ENCODE measurements at regions not wholly inside any gene's neighbourhood (a gene's known extent, or its start where the extent isn't known, plus 50 kb on each side); places are given as distances from the start of the nearest gene placed in this dataset.
"Not testable (repeated sequence)": the region's sequence is repeated elsewhere in the genome, so short reads cannot be mapped to it uniquely, and the experiment has no call there.

DNA sequence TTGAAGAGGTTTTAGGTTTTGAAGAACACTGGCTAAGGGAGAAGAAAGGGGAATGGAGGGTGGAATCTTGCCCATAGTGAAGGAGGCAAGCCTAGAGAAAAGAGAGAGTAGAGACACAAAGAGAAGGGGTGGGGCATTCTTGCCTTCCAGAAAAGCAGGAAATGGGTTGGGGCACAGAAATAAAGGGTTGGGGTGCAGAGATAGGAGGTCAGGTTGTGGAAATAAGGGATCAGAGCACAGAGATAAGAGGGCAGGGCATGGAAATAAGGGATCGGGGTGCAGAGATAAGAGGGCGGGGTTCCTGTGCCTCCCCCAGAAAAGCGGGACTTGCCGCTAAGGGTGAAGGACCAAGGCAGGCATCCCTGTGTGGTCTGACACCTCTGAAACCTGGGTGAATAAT lies 69.9 kb downstream of the ALG1L2 start:
- DNase-seq, result not testable (repeated sequence)

DNA sequence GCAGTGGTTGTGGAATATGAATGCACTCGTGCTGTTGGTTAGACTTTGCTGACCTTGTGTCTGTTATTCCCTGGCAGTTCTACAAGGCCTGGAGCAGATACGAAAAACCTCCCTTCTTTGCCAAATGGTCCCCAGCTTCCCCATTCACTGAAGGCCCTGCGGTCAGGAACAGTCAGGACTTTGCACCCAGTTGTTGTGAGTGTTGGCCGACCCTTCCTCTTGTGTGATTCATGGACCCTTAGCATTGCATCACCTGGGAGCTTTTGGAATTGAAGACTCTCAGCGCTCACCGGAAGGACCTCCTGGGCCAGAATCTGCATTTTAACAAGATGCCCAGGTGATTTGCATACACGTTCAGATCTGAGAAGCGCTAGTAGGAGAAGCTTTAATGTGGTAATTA lies 71.6 kb downstream of the ALG1L2 start:
- DNase-seq, result not testable (repeated sequence)

DNA sequence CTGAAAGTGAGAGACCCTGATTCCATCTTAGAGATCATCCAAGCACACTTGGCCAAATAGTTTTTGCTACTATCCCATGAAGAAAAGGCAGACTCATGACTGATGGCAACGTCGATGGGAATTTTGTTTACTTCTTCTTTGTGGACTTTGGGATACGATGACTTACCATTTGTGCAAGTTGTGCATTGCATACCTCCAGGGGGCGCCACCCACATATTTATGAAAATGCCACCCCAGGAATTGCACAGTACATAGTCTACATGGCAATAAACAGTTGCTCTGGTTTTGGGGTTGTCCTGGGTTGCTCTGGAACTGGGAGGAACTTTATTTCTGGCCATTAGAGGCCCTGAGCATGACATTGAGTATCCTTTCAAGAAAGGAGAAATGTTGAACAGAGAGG lies 73.8 kb downstream of the ALG1L2 start:
- not testable (repeated sequence) for DNase-seq

DNA sequence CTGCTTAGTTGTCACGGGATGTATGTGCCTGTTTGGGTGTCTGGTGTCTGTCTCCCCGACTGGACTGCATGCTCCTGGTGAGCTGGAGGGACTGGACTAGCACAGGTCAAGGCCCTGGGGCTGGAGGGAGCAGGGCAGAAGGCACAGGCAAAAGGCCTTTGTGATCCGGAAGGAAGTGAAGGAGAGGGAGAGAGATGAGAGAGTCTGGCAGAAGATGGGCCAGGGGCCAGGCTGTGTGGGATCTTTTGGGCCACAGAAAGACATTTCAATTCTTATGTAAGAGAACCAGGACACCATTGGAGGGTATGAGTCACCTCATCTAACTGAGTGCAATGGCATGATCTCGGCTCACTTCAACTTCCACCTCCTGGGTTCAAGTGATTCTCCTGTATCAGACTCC lies 85.2 kb downstream of the ALG1L2 start:
- not testable (repeated sequence) for DNase-seq

DNA sequence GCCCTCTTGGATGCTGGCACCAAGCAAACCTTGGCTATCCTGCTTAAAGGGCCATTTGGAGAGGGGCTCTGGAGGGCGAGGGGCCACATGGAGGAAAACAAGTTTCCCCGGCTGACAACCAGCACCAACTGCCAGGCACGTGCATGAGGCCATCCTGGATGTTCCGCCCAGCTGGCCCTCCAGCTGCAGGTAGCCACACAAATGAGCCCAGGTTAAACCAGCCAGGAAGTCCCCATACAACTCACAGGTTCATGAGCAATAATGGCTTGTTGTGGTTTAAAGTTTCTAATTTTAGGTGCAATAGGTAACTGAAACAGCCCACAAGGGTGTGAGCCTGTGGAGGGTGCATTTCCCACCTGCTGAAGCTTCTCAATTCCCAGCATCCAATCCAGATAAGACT lies 93.6 kb downstream of the ALG1L2 start:
- DNase-seq, result not testable (repeated sequence)

- not testable (repeated sequence) for DNase-seq
Measured at GRCh38 chr3:130176476-130177256, 95.0 kb downstream of the ALG1L2 start.

DNA sequence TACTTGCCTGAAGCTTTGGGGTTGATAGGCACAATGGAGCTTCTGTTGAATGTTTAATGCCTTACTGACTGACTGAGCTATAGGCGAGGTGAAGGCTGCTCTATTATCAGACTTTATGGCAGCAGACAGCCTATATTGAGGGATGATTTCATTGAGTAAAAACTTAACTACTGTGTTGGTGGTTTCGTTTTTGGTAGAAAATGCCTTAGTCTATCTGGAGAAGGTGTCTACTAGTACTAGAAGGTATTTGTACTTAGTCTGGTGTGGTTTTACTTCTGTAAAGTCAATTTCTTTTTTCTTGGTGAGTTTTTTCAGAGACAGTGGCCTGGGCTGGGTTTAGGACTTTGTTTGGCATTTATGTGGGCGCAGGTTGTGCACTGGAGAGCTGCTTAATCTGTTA lies 97.2 kb downstream of the ALG1L2 start:
- DNase-seq, result not testable (repeated sequence)

- not testable (repeated sequence) for DNase-seq
Measured at GRCh38 chr3:130179353-130179970, 97.8 kb downstream of the ALG1L2 start.

DNA sequence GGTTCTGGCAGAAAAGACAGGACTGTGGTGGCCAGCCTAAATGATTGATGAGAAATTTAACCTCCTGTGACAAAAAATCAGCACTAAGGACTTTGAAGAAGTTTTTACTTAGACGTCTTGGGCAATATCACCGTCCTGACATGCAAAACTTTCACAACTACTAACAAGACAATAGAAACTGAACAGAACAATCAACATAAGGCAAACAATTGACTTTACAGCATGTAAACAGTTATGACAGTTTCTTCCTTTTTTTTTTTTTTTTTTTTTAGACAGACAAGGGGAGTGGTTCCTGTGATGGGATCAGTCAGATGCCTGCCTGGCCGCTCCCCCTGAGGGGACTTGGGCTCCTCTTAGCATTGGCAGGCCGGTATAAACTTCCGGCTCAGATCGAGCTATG lies 100.8 kb downstream of the ALG1L2 start:
- not testable (repeated sequence) for DNase-seq

DNA sequence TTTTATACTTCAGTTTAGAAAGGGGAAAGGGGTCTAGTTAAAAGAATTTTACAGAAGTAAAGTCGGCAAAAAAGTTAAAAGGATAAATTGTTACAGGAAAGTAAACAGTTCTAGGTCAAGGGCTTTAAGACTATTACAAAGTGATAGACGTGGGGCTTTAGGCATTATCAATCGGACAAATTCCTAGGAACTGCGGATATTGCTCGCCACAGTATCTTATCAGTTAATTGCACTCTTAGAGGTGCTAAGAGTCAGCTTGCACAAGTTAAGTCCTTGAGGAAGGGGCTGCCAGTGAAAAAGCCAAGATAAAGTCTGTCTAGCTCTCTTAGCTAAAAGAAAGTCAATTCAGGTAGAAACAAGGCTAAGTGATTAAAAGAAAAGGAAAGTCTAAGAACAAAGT lies 102.1 kb downstream of the ALG1L2 start:
- not testable (repeated sequence) for DNase-seq

DNA sequence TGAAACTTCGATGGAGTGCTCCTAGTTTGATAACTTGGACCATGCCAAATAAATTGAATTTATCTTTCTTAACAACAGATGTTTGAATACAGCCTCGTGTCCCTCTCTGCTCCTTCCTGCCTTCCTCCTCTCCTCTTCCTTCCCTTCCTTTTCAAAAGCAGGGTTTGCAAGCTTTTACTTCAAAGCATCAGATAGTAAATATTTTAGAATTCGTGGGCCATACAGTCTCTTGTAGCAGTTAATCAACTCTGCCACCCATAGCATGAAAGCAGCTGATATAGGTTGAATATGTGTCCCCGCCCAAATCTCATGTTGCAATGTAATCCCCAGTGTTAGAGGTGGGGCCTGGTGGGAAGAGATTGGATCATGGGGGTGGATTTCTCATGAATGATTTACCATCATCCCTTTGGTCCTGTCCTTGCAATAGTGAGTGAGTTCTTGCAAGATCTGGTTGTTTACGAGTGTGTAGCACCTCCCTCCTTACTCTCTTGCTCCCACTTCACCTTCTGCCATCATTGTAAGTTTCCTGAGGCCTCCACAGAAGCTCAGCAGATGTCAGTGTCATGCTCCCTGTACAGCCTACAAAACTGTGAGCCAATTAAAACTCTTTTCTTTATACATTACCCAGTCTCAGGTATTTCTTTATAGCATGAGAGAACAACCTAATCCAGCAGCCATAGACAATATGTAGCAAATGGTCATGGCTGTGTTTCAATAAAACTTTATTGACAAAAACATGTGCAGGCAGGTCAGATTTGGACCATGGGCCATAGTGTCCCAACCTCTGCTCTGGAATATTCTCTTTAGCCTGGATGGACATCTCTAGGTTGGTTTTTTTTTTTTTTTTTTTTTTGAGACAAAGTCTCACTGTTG lies 102.8 kb downstream of the ALG1L2 start:
- DNase-seq, result not testable (repeated sequence)

DNA sequence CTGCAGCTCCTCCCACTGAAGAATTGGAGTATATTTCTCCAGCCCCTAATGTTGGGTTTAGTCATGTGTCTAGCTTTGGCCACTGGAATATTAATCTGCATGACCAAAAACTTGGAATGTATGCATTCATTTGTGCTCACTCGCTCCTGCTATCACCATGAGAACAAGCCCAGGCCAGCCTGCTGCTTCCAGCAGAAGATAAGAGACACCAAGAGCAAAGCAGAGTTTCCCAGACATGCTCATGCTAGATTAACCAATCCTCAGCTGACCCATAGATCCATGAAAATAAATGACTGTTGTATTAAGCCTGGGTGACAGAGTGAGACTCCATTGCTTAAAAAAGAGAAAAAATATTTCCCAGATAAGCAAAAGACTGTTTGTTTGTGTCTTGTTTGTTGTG lies 119.6 kb downstream of the ALG1L2 start:
- not testable (repeated sequence) for DNase-seq

DNA sequence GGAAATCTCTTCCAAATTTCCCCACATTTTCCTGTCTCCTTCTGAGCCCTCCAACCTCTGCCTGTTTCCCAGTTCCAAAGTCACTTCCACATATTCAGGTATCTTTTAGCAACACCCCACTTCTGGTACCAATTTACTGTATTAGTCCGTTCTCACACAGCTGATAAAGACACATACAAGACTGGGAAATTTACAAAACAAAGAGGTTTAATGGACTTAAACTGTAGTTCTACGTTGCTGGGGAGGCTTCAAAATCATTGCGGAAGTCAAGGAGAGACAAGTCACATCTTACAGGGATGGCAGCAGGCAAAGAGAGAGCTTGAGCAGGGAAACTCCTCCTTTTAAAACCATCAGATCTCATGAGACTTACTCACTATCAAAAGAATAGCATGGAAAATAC lies 122.0 kb downstream of the ALG1L2 start:
- not testable (repeated sequence) for DNase-seq

DNA sequence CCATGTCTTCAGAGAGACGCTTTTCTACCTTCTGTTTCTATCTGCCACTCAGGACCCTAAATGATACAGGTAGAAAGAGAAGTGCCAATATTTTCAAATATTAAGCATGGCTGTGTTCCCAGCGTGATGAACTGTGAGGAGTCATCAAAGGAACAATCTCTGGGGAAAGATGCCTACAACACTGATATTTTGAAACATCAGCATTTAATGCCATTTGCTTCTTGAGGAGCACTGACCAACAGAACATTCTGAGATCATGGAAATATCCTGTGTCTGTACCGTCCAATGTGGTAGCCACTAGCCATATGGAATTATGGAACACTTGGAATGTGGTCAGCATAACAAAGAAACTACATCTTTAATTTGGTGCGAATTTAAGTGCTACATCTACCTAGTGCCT lies 117.9 kb upstream of the COL6A5 start:
- DNase-seq, result no peak

- DNase-seq, result peak; percentile 7
Measured at GRCh38 chr3:130242850-130243569, 102.5 kb upstream of the COL6A5 start.

DNA sequence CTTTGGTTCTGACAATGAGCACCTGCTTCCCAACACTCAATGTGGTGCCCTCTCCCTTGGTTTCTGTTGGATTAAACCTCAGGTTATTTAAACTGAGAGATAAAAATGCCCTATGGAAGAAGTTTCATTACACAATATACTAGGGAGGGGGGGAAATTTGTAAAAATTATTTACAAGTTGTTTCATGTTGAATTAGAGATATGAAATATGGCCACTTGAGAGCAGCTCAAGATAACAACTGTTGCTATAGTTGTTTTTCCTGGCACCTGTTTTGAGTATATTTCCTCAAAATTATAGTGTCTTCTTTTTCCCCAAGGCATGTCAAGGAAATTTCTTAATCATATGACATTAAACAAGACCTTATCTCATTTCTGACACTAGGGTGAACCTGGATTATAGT lies 101.7 kb upstream of the COL6A5 start:
- no peak for DNase-seq

GRCh38 chr3:130250982-130251381 lies 94.5 kb upstream of the COL6A5 start:
- no peak for DNase-seq

- no peak for DNase-seq
Measured at GRCh38 chr3:130255442-130255841, 90.0 kb upstream of the COL6A5 start.

DNA sequence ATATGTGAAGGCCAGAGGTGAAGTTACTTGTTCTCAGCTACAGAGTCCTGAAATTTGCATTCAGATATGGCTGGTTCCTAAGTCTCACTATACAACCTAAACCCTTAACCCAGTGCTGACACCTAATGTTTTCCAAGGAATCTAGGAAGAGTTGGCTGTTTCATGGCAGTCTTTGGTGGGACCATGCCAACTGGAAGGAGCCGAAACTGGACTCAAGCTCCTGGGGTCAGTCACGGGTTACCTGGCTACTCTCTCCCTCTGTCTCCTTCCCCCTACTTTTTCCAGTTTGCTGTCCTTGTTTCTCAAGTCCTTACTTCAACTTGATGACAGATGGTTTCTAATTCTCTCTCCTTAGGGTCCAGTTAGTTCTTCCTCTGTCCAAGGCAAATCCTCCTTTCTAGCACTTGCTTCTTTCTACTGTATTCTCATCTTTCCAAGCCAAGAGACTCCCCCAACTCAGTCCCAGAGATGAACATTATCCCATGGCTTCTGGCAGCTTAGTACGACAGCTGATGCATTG lies 88.6 kb upstream of the COL6A5 start:
- no peak for DNase-seq

GRCh38 chr3:130258532-130258952 lies 86.9 kb upstream of the COL6A5 start:
- DNase-seq, result no peak

- DNase-seq, result no peak
Measured at GRCh38 chr3:130259166-130259874, 86.2 kb upstream of the COL6A5 start.

DNA sequence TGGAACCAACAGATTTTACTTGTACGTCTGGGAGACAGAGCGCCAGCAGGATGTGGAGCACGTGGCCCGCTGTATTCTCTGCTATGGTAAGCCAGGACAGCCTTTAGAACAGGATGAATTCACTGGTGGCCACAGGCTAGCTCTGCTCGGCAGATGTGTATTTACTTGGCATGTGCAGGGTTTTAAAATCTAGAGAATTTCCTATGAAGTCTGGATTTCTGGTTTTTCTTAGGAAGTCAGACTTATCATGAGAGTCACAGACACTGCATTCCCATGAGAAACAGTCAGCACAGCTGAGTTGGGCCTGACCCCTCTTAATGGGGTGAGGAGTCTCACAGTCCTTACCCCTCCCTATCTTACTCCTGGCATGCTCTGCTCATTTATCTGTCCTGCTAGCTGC lies 84.6 kb upstream of the COL6A5 start:
- DNase-seq, result no peak
